Stimulated activated effector memory CD8-positive, alpha-beta T cell treated with anti-CD3 and anti-CD28 coated beads, Interleukin-12 subunit alpha, Interleukin-12 subunit beta, amount 100 ng/mL, for 72 hours (primary cell): ENCODE measurements at regions not wholly inside any gene's neighbourhood (a gene's known extent, or its start where the extent isn't known, plus 50 kb on each side); places are given as distances from the start of the nearest gene placed in this dataset.
A peak's percentile ranks its signal among the peaks of the same experiment; 100 is the strongest.

Experiments
- ATAC-seq: fragments of 150-1000 bp; cut with Tn5 transposase; 2 replicates; pipeline ENCODE4 v1.10.0; 2021
- DNase-seq, 2 donors: peaks; one replicate each; pipeline ENCODE4 v3.0.0; 2021 to 2022; ENCODE audit warnings: low spot score in 2 of 2
- H3K27ac Mint-ChIP-seq: one replicate; pipeline ENCODE4 v1.8.0; 2022; ENCODE audit warnings: mild to moderate bottlenecking, mixed read lengths
- H3K36me3 Mint-ChIP-seq: one replicate; pipeline ENCODE4 v1.8.0; 2022; ENCODE audit warnings: mild to moderate bottlenecking, mixed read lengths
- H3K4me1 Mint-ChIP-seq: one replicate; pipeline ENCODE4 v1.8.0; 2022; ENCODE audit warnings: mixed read lengths
- H3K4me3 Mint-ChIP-seq: one replicate; pipeline ENCODE4 v1.8.0; 2022; ENCODE audit warnings: mild to moderate bottlenecking, mixed read lengths
- H3K9me3 Mint-ChIP-seq: one replicate; pipeline ENCODE4 v1.8.0; 2022; ENCODE audit warnings: mixed read lengths

GRCh38 chr9:1373445-1373844 is 323.3 kb downstream of the DMRT2 start:
- DNase-seq, result no peak

GRCh38 chr9:1383899-1384455 is 333.8 kb downstream of the DMRT2 start:
- Mint-ChIP-seq H3K27ac (no peak overlapping the region), H3K4me3 (no peak overlapping the region)
- no peak for ATAC-seq

More at GRCh38 chr9:1373445-1373844, 323.3 kb downstream of the DMRT2 start:
- Mint-ChIP-seq H3K9me3 (no peaks in the 10 kb centered on the region), H3K4me3 (no peak overlapping the region), H3K36me3 (no peaks in the 10 kb centered on the region), H3K27ac (no peak overlapping the region), H3K4me1 (no peaks in the 10 kb centered on the region)
- ATAC-seq, result no peak

GRCh38 chr9:1384816-1385215 is 334.7 kb downstream of the DMRT2 start:
- H3K27ac Mint-ChIP-seq, result no peak overlapping the region
- H3K4me1 Mint-ChIP-seq, result no peaks in the 10 kb centered on the region
- no peak overlapping the region for H3K4me3 Mint-ChIP-seq
- DNase-seq, result no peak
- no peaks in the 10 kb centered on the region for H3K36me3 Mint-ChIP-seq
- no peak for ATAC-seq
- no peaks in the 10 kb centered on the region for H3K9me3 Mint-ChIP-seq

More at GRCh38 chr9:1383899-1384455, 333.8 kb downstream of the DMRT2 start:
- no peaks in the 10 kb centered on the region for H3K9me3 Mint-ChIP-seq
- H3K4me1 Mint-ChIP-seq, result no peaks in the 10 kb centered on the region
- H3K36me3 Mint-ChIP-seq, result no peaks in the 10 kb centered on the region
- DNase-seq, result no peak

GRCh38 chr9:1386420-1386819 is 336.3 kb downstream of the DMRT2 start:
- Mint-ChIP-seq H3K4me3 (no peak overlapping the region), H3K36me3 (no peaks in the 10 kb centered on the region), H3K9me3 (no peaks in the 10 kb centered on the region), H3K4me1 (no peaks in the 10 kb centered on the region), H3K27ac (no peak overlapping the region)
- DNase-seq, result no peak
- no peak for ATAC-seq

GRCh38 chr9:1388216-1388615 is 338.1 kb downstream of the DMRT2 start:
- no peak for DNase-seq
- Mint-ChIP-seq H3K27ac (no peak overlapping the region), H3K4me1 (no peaks in the 10 kb centered on the region), H3K9me3 (peaks cover 2% of the 10 kb centered on the region), H3K4me3 (no peak overlapping the region), H3K36me3 (no peaks in the 10 kb centered on the region)
- ATAC-seq, result no peak

GRCh38 chr9:1400983-1401382 is 350.8 kb downstream of the DMRT2 start:
- ATAC-seq (no peak), DNase-seq (no peak)
- Mint-ChIP-seq H3K4me3 (no peak overlapping the region), H3K36me3 (no peaks in the 10 kb centered on the region), H3K9me3 (peaks cover 3% of the 10 kb centered on the region), H3K4me1 (no peaks in the 10 kb centered on the region), H3K27ac (no peak overlapping the region)

- H3K9me3 Mint-ChIP-seq, result no peaks in the 10 kb centered on the region
- no peaks in the 10 kb centered on the region for H3K36me3 Mint-ChIP-seq
- no peak overlapping the region for H3K27ac Mint-ChIP-seq
- H3K4me3 Mint-ChIP-seq, result no peak overlapping the region
- DNase-seq, result no peak
- H3K4me1 Mint-ChIP-seq, result no peaks in the 10 kb centered on the region
- no peak for ATAC-seq
These were observed 354.8 kb downstream of the DMRT2 start for GRCh38 chr9:1404940-1405339.

GRCh38 chr9:1411826-1412225 is 361.7 kb downstream of the DMRT2 start:
- no peak for DNase-seq
- Mint-ChIP-seq H3K9me3 (peaks cover 6% of the 10 kb centered on the region), H3K27ac (no peak overlapping the region), H3K4me3 (no peak overlapping the region), H3K4me1 (no peaks in the 10 kb centered on the region), H3K36me3 (no peaks in the 10 kb centered on the region)
- ATAC-seq, result no peak

GRCh38 chr9:1414711-1415131 is 364.6 kb downstream of the DMRT2 start:
- Mint-ChIP-seq H3K9me3 (peaks cover 6% of the 10 kb centered on the region), H3K4me1 (no peaks in the 10 kb centered on the region), H3K4me3 (no peak overlapping the region), H3K27ac (no peak overlapping the region), H3K36me3 (no peaks in the 10 kb centered on the region)
- ATAC-seq, result no peak
- no peak for DNase-seq

GRCh38 chr9:1415146-1415545 is 365.0 kb downstream of the DMRT2 start:
- Mint-ChIP-seq H3K36me3 (no peaks in the 10 kb centered on the region), H3K4me1 (no peaks in the 10 kb centered on the region), H3K27ac (no peak overlapping the region), H3K4me3 (no peak overlapping the region), H3K9me3 (peaks cover 6% of the 10 kb centered on the region)
- ATAC-seq (no peak), DNase-seq (no peak)

- Mint-ChIP-seq H3K4me1 (no peaks in the 10 kb centered on the region), H3K9me3 (peaks cover 6% of the 10 kb centered on the region)
These were observed 366.1 kb downstream of the DMRT2 start for GRCh38 chr9:1416261-1416660.

GRCh38 chr9:1421436-1421835 is 371.3 kb downstream of the DMRT2 start:
- H3K4me1 Mint-ChIP-seq, result no peaks in the 10 kb centered on the region
- no peak for DNase-seq
- H3K27ac Mint-ChIP-seq, result no peak overlapping the region
- H3K36me3 Mint-ChIP-seq, result no peaks in the 10 kb centered on the region
- H3K9me3 Mint-ChIP-seq, result peaks cover 3% of the 10 kb centered on the region
- ATAC-seq, result peak; percentile 65
- no peak overlapping the region for H3K4me3 Mint-ChIP-seq

More at GRCh38 chr9:1416261-1416660, 366.1 kb downstream of the DMRT2 start:
- no peak overlapping the region for H3K4me3 Mint-ChIP-seq
- no peak overlapping the region for H3K27ac Mint-ChIP-seq
- DNase-seq (no peak), ATAC-seq (no peak)
- H3K36me3 Mint-ChIP-seq, result no peaks in the 10 kb centered on the region

GRCh38 chr9:1427875-1428274 is 377.7 kb downstream of the DMRT2 start:
- H3K36me3 Mint-ChIP-seq, result no peaks in the 10 kb centered on the region
- no peaks in the 10 kb centered on the region for H3K4me1 Mint-ChIP-seq

GRCh38 chr9:1429297-1429696 is 379.1 kb downstream of the DMRT2 start:
- H3K4me3 Mint-ChIP-seq, result no peak overlapping the region
- no peaks in the 10 kb centered on the region for H3K9me3 Mint-ChIP-seq
- no peak overlapping the region for H3K27ac Mint-ChIP-seq

More at GRCh38 chr9:1427875-1428274, 377.7 kb downstream of the DMRT2 start:
- no peak overlapping the region for H3K27ac Mint-ChIP-seq
- DNase-seq, result no peak
- no peak for ATAC-seq
- H3K4me3 Mint-ChIP-seq, result no peak overlapping the region
- H3K9me3 Mint-ChIP-seq, result peaks cover 3% of the 10 kb centered on the region

GRCh38 chr9:1431461-1431860 is 381.3 kb downstream of the DMRT2 start:
- H3K4me3 Mint-ChIP-seq, result no peak overlapping the region
- no peak overlapping the region for H3K27ac Mint-ChIP-seq
- no peaks in the 10 kb centered on the region for H3K36me3 Mint-ChIP-seq
- no peak for DNase-seq
- H3K4me1 Mint-ChIP-seq, result no peaks in the 10 kb centered on the region
- no peak for ATAC-seq
- H3K9me3 Mint-ChIP-seq, result no peaks in the 10 kb centered on the region

More at GRCh38 chr9:1429297-1429696, 379.1 kb downstream of the DMRT2 start:
- no peak for ATAC-seq
- DNase-seq, result no peak
- H3K4me1 Mint-ChIP-seq, result no peaks in the 10 kb centered on the region
- H3K36me3 Mint-ChIP-seq, result no peaks in the 10 kb centered on the region

GRCh38 chr9:1434052-1434767 is 384.1 kb downstream of the DMRT2 start:
- no peak overlapping the region for H3K27ac Mint-ChIP-seq
- H3K4me3 Mint-ChIP-seq, result no peak overlapping the region
- H3K9me3 Mint-ChIP-seq, result peaks cover 2% of the 10 kb centered on the region
- ATAC-seq (no peak), DNase-seq (no peak)
- no peaks in the 10 kb centered on the region for H3K4me1 Mint-ChIP-seq
- no peaks in the 10 kb centered on the region for H3K36me3 Mint-ChIP-seq
